Colonic mucosa (tissue), 4 donors: ENCODE measurements at regions not wholly inside any gene's neighbourhood (a gene's known extent, or its start where the extent isn't known, plus 50 kb on each side); places are given as distances from the start of the nearest gene placed in this dataset.

Experiments used
- DNase-seq: peaks from one replicate; pipeline ENCODE4 v3.0.0-alpha.2; 2020
- H3K27ac ChIP-seq: fragments of 200-600 bp; one replicate; pipeline ENCODE4 v1.8.0; 2021
- H3K27me3 ChIP-seq: fragments of 200-600 bp; one replicate; pipeline ENCODE4 v1.8.0; 2021
- H3K36me3 ChIP-seq: fragments of 200-600 bp; one replicate; pipeline ENCODE4 v1.8.0; 2021
- H3K4me1 ChIP-seq: fragments of 200-600 bp; one replicate; pipeline ENCODE4 v1.8.0; 2021; ENCODE audit warnings: mild to moderate bottlenecking
- H3K4me3 ChIP-seq: fragments of 200-600 bp; one replicate; pipeline ENCODE4 v1.8.0; 2021
- H3K9ac ChIP-seq, 2 donors: one replicate each; pipeline ENCODE4 v1.7.0; 2013; ENCODE audit warnings: control low read depth in 2 of 2, low read depth in 2 of 2, low read length in 2 of 2
- H3K9me3 ChIP-seq: fragments of 200-600 bp; one replicate; pipeline ENCODE4 v1.8.0; 2021
- intact Hi-C: fragments of 100-400 bp; cut with DNase I; formaldehyde crosslinking; loops from one replicate; pipeline ENCODE4 v1.14.1; 2022
- TF ChIP-seq, protein P1 (sequence below): fragments of 200-600 bp; IDR thresholded peaks from one replicate; pipeline ENCODE4 v1.8.0; 2022; ENCODE audit warnings: antibody characterized with exemption, mild to moderate bottlenecking
- donor health status: healthy.
- donor health status: DM: no; HTN: no; CAD: no.
- donor health status: DM: no; HTN: no; CAD: no.

DNA sequence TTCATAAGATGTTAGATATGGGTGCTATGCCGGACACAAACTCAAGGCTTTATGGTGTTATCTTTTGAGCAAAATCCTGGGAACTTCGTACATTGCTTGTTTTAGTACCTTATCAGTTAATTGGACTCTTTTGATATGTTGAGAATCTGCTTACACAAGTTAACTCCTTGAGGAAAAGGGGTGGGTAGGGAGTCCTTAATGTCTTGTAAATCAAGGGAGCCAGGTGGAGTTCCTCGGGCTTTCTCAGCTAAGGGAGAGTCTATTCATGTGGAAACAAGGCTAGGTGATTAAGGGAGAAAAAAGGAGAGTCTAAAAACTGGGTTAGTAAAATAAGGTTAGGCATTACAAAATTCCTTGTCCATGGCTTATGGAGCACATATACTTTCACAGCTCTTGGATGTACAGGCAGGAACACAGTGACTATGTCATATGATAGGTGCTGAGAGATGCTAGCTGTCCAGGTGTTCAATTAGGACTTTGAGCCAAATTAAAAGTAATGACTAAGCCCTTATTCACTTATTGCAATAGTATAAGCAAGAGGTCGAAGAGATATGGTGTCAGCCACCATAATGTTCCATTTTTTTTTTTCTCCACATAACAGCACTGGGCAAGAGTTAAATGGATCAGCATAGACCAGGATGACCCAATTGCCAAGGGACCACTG, 59.5 kb upstream of the DYNAP start:
- H3K9me3 ChIP-seq = no peaks in the 10 kb centered on the region
- no peak overlapping the region for H3K27ac ChIP-seq
- H3K36me3 ChIP-seq = no peaks in the 10 kb centered on the region
- H3K27me3 ChIP-seq = no peaks in the 10 kb centered on the region
- H3K4me1 ChIP-seq = no peaks in the 10 kb centered on the region
- DNase-seq = no peak
- TF ChIP-seq, protein P1, sequence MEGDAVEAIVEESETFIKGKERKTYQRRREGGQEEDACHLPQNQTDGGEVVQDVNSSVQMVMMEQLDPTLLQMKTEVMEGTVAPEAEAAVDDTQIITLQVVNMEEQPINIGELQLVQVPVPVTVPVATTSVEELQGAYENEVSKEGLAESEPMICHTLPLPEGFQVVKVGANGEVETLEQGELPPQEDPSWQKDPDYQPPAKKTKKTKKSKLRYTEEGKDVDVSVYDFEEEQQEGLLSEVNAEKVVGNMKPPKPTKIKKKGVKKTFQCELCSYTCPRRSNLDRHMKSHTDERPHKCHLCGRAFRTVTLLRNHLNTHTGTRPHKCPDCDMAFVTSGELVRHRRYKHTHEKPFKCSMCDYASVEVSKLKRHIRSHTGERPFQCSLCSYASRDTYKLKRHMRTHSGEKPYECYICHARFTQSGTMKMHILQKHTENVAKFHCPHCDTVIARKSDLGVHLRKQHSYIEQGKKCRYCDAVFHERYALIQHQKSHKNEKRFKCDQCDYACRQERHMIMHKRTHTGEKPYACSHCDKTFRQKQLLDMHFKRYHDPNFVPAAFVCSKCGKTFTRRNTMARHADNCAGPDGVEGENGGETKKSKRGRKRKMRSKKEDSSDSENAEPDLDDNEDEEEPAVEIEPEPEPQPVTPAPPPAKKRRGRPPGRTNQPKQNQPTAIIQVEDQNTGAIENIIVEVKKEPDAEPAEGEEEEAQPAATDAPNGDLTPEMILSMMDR = no peak
- H3K9ac ChIP-seq = no peak overlapping the region
- intact Hi-C loops = no loop called here
- no peak overlapping the region for H3K4me3 ChIP-seq

DNA sequence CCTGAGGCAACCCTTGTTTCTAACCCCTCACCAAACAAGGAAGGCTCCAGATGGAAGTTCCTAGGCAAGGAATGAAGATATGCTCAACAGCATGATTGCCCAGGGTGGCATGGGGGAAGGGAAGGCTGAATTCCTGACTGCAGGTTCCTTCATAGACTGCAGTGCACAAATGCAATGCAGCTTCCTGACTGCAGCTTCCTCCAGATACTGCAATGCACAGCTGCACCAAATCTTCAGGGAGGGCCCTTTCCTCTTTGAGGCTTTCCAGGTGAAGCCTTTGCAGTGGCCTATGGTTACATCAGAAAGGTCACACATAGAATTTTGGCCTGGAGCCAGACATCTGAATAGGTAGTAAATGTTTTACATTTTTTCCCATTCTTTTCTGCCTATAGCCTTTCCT, 58.8 kb upstream of the DYNAP start:
- Histone ChIP-seq H3K9me3 (no peaks in the 10 kb centered on the region), H3K4me1 (no peaks in the 10 kb centered on the region), H3K27ac (no peak overlapping the region), H3K27me3 (no peaks in the 10 kb centered on the region), H3K9ac (no peak overlapping the region), H3K4me3 (no peak overlapping the region), H3K36me3 (no peaks in the 10 kb centered on the region)
- intact Hi-C loops = no loop called here
- no peak for DNase-seq
- TF ChIP-seq, protein P1 = no peak

DNA sequence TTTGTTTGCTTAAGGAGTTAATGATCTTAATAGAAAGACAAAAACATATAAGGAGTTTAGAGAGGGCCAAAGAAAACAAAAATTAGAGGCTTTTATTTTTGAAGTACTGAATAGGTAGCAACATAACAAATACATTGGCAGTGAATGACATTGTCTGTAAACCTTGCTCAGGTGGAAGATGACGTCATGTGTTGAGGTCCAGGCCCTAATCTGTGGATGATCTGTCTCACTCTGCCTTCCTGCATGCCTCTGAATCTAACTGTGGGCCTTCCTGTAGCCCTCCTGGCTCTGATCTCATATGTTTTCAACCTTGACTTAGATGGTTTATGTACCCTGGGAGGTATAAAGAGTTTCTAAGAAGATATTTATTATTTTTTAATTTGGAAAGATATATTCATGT, 58.1 kb upstream of the DYNAP start:
- H3K27me3 ChIP-seq = no peaks in the 10 kb centered on the region
- H3K9ac ChIP-seq = no peak overlapping the region
- H3K4me3 ChIP-seq = no peak overlapping the region
- H3K36me3 ChIP-seq = no peaks in the 10 kb centered on the region
- intact Hi-C loops = no loop called here
- no peaks in the 10 kb centered on the region for H3K9me3 ChIP-seq
- TF ChIP-seq, protein P1 = no peak
- H3K4me1 ChIP-seq = no peaks in the 10 kb centered on the region
- DNase-seq = no peak
- H3K27ac ChIP-seq = no peak overlapping the region
